ENCODE measurements at regions not wholly inside any gene's neighbourhood (a gene's known extent, or its start where the extent isn't known, plus 50 kb on each side); places are given as distances from the start of the nearest gene placed in this dataset.
"Not testable (repeated sequence)": the region's sequence is repeated elsewhere in the genome, so short reads cannot be mapped to it uniquely, and the experiment has no call there.

DNA sequence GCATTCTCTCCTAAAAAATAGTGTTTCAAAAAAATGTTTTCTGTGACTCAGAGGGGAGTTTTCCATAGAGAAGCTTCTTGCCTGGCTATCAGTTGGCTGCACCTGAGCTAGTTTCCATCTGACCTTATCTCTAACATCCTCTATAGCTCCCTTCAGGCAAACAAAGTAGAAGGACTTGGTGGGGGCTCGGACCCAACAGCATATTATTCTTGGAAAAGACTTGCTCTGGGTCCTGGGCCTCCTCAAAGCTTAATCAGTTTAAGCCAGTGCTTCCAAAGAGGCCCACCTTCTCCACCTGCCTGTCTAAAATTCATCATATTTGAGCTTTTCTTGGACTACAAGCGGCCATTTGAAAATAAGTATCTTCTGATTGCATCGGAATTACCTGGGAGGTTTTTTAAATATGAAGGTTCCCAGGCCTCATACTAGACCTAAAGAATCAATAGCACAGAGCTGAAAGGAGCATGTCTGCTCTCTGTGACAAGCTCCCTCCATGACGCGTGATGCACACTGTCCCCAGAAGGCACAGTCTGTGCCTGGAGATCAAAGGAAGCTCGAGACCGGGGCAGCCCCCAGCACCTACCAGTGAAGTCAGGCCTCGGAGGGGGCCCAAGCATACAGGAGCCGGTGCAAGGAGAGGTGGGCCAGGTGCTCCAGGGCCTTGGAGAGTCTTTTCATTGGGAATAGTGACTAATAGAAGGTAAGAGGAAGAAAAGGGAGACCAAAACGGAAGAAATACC, 80.6 kb upstream of the HIVEP1 start:
- 93% methylated on average over 7 of the region's 10 CpGs for WGBS (ENCODE audit: insufficient coverage)
- Mint-ChIP-seq H3K4me3 (no peak overlapping the region), H3K9me3 (ENCODE audit: insufficient read depth) (no peaks in the 10 kb centered on the region), H3K27ac (no peak overlapping the region), H3K4me1 (no peaks in the 10 kb centered on the region), H3K27me3 (peaks cover 6% of the 10 kb centered on the region)
- no peak overlapping the region for H3K4me3 ChIP-seq (ENCODE audit: control extremely low read depth in 1 of 5, extremely low read depth in 1 of 5, insufficient read depth in 1 of 5, low read depth in 2 of 5, low read length in 4 of 5)
- H3K27me3 ChIP-seq (replicated peaks in 1 of 4; ENCODE audit: control extremely low read depth in 1 of 4, control insufficient read depth in 3 of 4, insufficient read depth in 4 of 4, low read length in 3 of 4): no peaks in the 10 kb centered on the region
- H3K79me2 ChIP-seq (ENCODE audit: control insufficient read depth, insufficient read depth, low read length): no peaks in the 10 kb centered on the region
- no peak overlapping the region for H3K27ac ChIP-seq (ENCODE audit: low read length in 2 of 2)
- no peaks in the 10 kb centered on the region for H3K9me3 ChIP-seq (ENCODE audit: control extremely low read depth in 1 of 3, control insufficient read depth in 2 of 3, insufficient read depth in 1 of 3, low read length in 2 of 3)
- CTCF ChIA-PET: interaction anchor here (0.7 to 1.1 kb wide), 2 partner anchors 234 to 275 kb away, joined by 3 to 5 read pairs; no protein-coding TSS in a partner anchor
- no peak for DNase-seq
- intact Hi-C loops (cut with micrococcal nuclease): no loop called here
- H3K36me3 ChIP-seq (replicated peaks in 1 of 2; ENCODE audit: control extremely low read depth in 1 of 2, control insufficient read depth in 1 of 2, extremely low read depth in 1 of 2, insufficient read depth in 2 of 2, low read length in 1 of 2): no peaks in the 10 kb centered on the region
- no peak for ATAC-seq (ENCODE audit: low read depth)
- H3K9ac ChIP-seq (ENCODE audit: low read length): no peak overlapping the region
- TF ChIP-seq CTCF (IDR thresholded peaks at IDR 0.05) (no peak), EZH2 (IDR thresholded peaks at IDR 0.05; ENCODE audit: borderline replicate concordance, insufficient read depth, low read depth, low read length, poor library complexity, severe bottlenecking) (no peak)
- H3K4me1 ChIP-seq (ENCODE audit: control insufficient read depth in 2 of 2, insufficient read depth in 2 of 2, low read length in 2 of 2): no peaks in the 10 kb centered on the region
- H2AFZ ChIP-seq (ENCODE audit: insufficient read depth, low read depth, low read length, poor library complexity, severe bottlenecking): no peak overlapping the region
- H4K20me1 ChIP-seq (ENCODE audit: control insufficient read depth, insufficient read depth, low read length, poor library complexity, severe bottlenecking): no peaks in the 10 kb centered on the region
- no peak overlapping the region for H3K4me2 ChIP-seq (replicated peaks; ENCODE audit: low read depth, low read length, poor library complexity, severe bottlenecking)
- POLR2A ChIA-PET: no interaction called here

GRCh38 chr6:11930834-11931233, 81.3 kb upstream of the HIVEP1 start:
- intact Hi-C loops (cut with micrococcal nuclease): not testable (repeated sequence)

More at GRCh38 chr6:11930834-11931233, 81.3 kb upstream of the HIVEP1 start:
- H3K4me3 Mint-ChIP-seq; H3K79me2 ChIP-seq (ENCODE audit: control insufficient read depth, insufficient read depth, low read length); H3K4me2 ChIP-seq (replicated peaks; ENCODE audit: low read depth, low read length, poor library complexity, severe bottlenecking); H3K27me3 ChIP-seq (replicated peaks in 1 of 4; ENCODE audit: control extremely low read depth in 1 of 4, control insufficient read depth in 3 of 4, insufficient read depth in 4 of 4, low read length in 3 of 4); H3K4me3 ChIP-seq (ENCODE audit: control extremely low read depth in 1 of 5, extremely low read depth in 1 of 5, insufficient read depth in 1 of 5, low read depth in 2 of 5, low read length in 4 of 5); H3K9ac ChIP-seq (ENCODE audit: low read length); POLR2A ChIA-PET; H3K27ac ChIP-seq (ENCODE audit: low read length in 2 of 2); DNase-seq; H3K27ac Mint-ChIP-seq; H3K36me3 ChIP-seq (replicated peaks in 1 of 2; ENCODE audit: control extremely low read depth in 1 of 2, control insufficient read depth in 1 of 2, extremely low read depth in 1 of 2, insufficient read depth in 2 of 2, low read length in 1 of 2); H2AFZ ChIP-seq (ENCODE audit: insufficient read depth, low read depth, low read length, poor library complexity, severe bottlenecking); ATAC-seq (ENCODE audit: low read depth); H3K4me1 ChIP-seq (ENCODE audit: control insufficient read depth in 2 of 2, insufficient read depth in 2 of 2, low read length in 2 of 2); H3K9me3 Mint-ChIP-seq (ENCODE audit: insufficient read depth); H3K4me1 Mint-ChIP-seq; H3K9me3 ChIP-seq (ENCODE audit: control extremely low read depth in 1 of 3, control insufficient read depth in 2 of 3, insufficient read depth in 1 of 3, low read length in 2 of 3); H4K20me1 ChIP-seq (ENCODE audit: control insufficient read depth, insufficient read depth, low read length, poor library complexity, severe bottlenecking): not testable (repeated sequence)
- WGBS (ENCODE audit: insufficient coverage): 97% methylated on average over 3 of the region's 6 CpGs
- CTCF ChIA-PET: interaction anchor here (0.7 to 1.2 kb wide), 3 partner anchors 233 to 360 kb away, joined by 3 to 5 read pairs (median 5); partner anchors contain the start of gene EDN1
- H3K27me3 Mint-ChIP-seq: peaks cover 11% of the 10 kb centered on the region
